ENCODE measurements at regions not wholly inside any gene's neighbourhood (a gene's known extent, or its start where the extent isn't known, plus 50 kb on each side); places are given as distances from the start of the nearest gene placed in this dataset.

DNA sequence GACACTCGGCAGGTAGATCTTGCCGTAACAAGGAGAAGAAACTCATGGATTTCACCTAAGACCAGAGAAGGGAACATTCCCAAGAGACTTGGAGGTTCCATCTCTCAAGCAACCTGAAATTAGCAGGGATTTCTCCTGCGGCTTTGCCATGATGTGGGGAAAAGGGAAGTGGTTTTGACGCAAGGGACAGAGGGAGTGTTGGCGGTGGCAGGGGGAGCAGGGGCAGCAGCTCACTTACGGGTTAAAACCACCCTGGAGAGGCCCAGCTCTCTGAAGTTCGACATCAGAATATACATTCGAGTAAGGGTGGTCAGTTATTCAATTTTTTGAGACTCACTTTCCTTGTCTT lies 76.1 kb upstream of the POMP start:
- Histone ChIP-seq H3K4me1 (no peaks in the 10 kb centered on the region), H3K27ac (no peak overlapping the region), H3K4me3 (no peak overlapping the region), H3K27me3 (no peaks in the 10 kb centered on the region), H3K9me3 (no peaks in the 10 kb centered on the region), H3K36me3 (no peaks in the 10 kb centered on the region)
- ATAC-seq (no peak), DNase-seq (no peak)
- WGBS (ENCODE audit: insufficient coverage, low coverage, low lambda C conversion rate, missing lambda C conversion rate) = 46% methylated on average over 6 of the region's 8 CpGs
- intact Hi-C loops (cut with DNase I) = no loop called here
- TF ChIP-seq, protein P1, sequence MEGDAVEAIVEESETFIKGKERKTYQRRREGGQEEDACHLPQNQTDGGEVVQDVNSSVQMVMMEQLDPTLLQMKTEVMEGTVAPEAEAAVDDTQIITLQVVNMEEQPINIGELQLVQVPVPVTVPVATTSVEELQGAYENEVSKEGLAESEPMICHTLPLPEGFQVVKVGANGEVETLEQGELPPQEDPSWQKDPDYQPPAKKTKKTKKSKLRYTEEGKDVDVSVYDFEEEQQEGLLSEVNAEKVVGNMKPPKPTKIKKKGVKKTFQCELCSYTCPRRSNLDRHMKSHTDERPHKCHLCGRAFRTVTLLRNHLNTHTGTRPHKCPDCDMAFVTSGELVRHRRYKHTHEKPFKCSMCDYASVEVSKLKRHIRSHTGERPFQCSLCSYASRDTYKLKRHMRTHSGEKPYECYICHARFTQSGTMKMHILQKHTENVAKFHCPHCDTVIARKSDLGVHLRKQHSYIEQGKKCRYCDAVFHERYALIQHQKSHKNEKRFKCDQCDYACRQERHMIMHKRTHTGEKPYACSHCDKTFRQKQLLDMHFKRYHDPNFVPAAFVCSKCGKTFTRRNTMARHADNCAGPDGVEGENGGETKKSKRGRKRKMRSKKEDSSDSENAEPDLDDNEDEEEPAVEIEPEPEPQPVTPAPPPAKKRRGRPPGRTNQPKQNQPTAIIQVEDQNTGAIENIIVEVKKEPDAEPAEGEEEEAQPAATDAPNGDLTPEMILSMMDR (IDR thresholded peaks at IDR 0.05) = no peak
- no peak for TF ChIP-seq POLR2A (IDR thresholded peaks at IDR 0.05)

DNA sequence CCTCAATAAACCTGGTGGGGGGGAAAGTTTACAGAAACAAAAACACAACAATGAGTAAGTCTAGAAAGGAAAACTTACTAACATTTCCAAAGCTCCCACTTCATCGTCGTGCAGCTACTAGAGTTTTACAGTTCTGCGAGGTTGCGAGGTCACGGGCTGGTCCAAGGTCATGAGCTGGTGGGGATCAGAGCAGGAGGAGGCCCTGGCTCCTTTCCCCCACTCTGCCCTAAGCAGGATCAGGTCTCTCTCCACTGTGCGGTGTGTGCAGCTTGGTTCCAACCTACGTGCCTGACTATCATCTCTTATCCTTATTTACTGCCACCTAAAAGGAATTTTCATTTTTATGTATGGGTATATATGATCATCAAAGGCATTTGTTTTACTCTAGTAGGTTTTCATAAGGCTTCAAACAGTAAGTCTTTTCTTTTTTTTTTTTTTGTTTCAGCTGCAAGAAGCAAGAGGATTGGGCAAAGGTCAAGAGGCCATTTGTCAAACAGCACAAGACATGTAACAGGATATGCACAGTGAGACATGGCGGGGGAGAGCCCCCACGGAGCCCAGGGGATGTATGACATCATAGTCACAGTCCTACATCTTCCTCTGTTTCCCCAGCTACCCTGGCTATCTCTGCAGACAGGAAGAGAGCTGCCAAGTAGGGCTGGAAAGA lies 76.6 kb upstream of the POMP start:
- Histone ChIP-seq H3K27me3 (no peaks in the 10 kb centered on the region), H3K4me3 (no peak overlapping the region), H3K9me3 (no peaks in the 10 kb centered on the region), H3K4me1 (no peaks in the 10 kb centered on the region), H3K27ac (no peak overlapping the region), H3K36me3 (no peaks in the 10 kb centered on the region)
- intact Hi-C loops (cut with DNase I) = no loop called here
- TF ChIP-seq POLR2A (IDR thresholded peaks at IDR 0.05) = no peak
- TF ChIP-seq, protein P1 (IDR thresholded peaks at IDR 0.05) = no peak
- WGBS (ENCODE audit: insufficient coverage, low coverage, low lambda C conversion rate, missing lambda C conversion rate) = 41% methylated on average over 6 of the region's 9 CpGs
- peak in 2 of 4 donors; percentile 61 to 76 for ATAC-seq
- DNase-seq = no peak

GRCh38 chr13:28581451-28581850 lies 77.5 kb upstream of the POMP start:
- Histone ChIP-seq H3K27me3 (no peaks in the 10 kb centered on the region), H3K36me3 (no peaks in the 10 kb centered on the region), H3K4me1 (no peaks in the 10 kb centered on the region), H3K9me3 (no peaks in the 10 kb centered on the region), H3K4me3 (no peak overlapping the region), H3K27ac (no peak overlapping the region)
- 74% methylated on average over 2 of the region's 2 CpGs for WGBS (ENCODE audit: insufficient coverage, low coverage, low lambda C conversion rate, missing lambda C conversion rate)
- intact Hi-C loops (cut with DNase I) = no loop called here
- no peak for TF ChIP-seq POLR2A (IDR thresholded peaks at IDR 0.05)
- TF ChIP-seq, protein P1 (IDR thresholded peaks at IDR 0.05) = no peak
- no peak for DNase-seq
- ATAC-seq = no peak

DNA sequence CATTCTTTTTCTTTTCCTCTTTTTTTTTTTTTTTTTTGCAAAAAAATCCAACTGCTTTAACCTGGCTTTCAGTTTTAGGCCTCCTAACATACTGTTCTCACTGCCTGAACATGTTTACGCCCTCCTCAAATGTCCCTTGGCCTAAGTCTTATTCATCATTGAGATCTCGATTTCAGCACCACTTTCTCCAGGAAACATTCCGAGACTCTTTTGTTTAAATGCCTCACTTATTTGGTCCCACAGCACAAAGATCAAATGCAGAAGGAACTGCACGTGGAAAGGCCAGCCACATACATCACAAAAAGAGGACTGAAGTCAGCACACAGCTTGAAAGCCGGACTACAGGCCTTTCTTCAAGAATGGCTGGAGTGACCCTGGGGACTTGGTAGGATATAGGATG lies 79.2 kb upstream of the POMP start:
- Histone ChIP-seq H3K27ac (no peak overlapping the region), H3K36me3 (no peaks in the 10 kb centered on the region), H3K9me3 (no peaks in the 10 kb centered on the region), H3K27me3 (no peaks in the 10 kb centered on the region), H3K4me1 (no peaks in the 10 kb centered on the region), H3K4me3 (no peak overlapping the region)
- no peak for TF ChIP-seq POLR2A (IDR thresholded peaks at IDR 0.05)
- TF ChIP-seq, protein P1 (IDR thresholded peaks at IDR 0.05) = no peak
- DNase-seq (no peak), ATAC-seq (no peak)
- WGBS (ENCODE audit: insufficient coverage, low coverage, low lambda C conversion rate, missing lambda C conversion rate) = 69% methylated on average over 5 of the region's 5 CpGs
- intact Hi-C loops (cut with DNase I) = no loop called here

DNA sequence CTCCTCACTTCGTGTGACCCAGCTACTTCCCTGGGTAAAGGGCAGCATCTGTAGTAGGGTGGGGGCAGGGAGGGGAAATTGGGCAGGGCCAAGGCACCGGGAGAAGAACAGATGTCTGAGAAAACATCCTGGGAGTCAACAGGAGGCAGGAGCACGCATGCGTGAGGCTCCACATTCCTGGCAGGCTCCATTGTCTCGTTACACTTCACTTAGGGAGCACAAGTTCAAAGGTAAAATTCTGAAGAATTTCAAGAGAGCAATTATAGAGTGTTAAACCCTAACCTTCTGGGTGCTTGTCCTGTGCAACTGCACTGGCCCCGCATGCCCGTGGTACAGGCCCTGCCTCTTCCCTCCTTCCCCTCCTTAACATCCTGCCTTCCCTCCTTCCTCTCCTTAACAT lies 79.6 kb upstream of the POMP start:
- H3K27ac ChIP-seq = no peak overlapping the region
- no peaks in the 10 kb centered on the region for H3K4me1 ChIP-seq
- no peaks in the 10 kb centered on the region for H3K9me3 ChIP-seq
- H3K36me3 ChIP-seq = no peaks in the 10 kb centered on the region
- intact Hi-C loops (cut with DNase I) = no loop called here
- DNase-seq = no peak
- ATAC-seq = no peak
- TF ChIP-seq, protein P1 (IDR thresholded peaks at IDR 0.05) = no peak
- TF ChIP-seq POLR2A (IDR thresholded peaks at IDR 0.05) = no peak
- no peak overlapping the region for H3K4me3 ChIP-seq
- no peaks in the 10 kb centered on the region for H3K27me3 ChIP-seq
- 57% methylated on average over 7 of the region's 7 CpGs for WGBS (ENCODE audit: insufficient coverage, low coverage, low lambda C conversion rate, missing lambda C conversion rate)

Data from right lobe of liver (tissue), 6 donors.